ENCODE measurements at regions not wholly inside any gene's neighbourhood (a gene's known extent, or its start where the extent isn't known, plus 50 kb on each side); places are given as distances from the start of the nearest gene placed in this dataset.

GRCh38 chr2:18662689-18663088, 73.3 kb upstream of the NT5C1B start:
- no peaks in the 10 kb centered on the region for H3K4me1 Mint-ChIP-seq
- no peak overlapping the region for H3K4me2 ChIP-seq (replicated peaks; ENCODE audit: extremely low read depth, low read length, poor library complexity, severe bottlenecking)
- TF ChIP-seq CTCF (IDR thresholded peaks at IDR 0.05) = no peak
- H2AFZ ChIP-seq (ENCODE audit: insufficient read depth, low read depth, low read length, poor library complexity, severe bottlenecking) = no peak overlapping the region
- 90% methylated on average over 2 of the region's 5 CpGs for WGBS (ENCODE audit: insufficient coverage)
- H4K20me1 ChIP-seq (ENCODE audit: insufficient read depth, low read length) = no peaks in the 10 kb centered on the region
- H3K27me3 ChIP-seq (ENCODE audit: control insufficient read depth in 2 of 2, insufficient read depth in 2 of 2, low read length in 2 of 2) = no peaks in the 10 kb centered on the region
- intact Hi-C loops (cut with micrococcal nuclease) = no loop called here
- H3K9me3 ChIP-seq (replicated peaks in 1 of 2; ENCODE audit: control insufficient read depth in 1 of 2, insufficient read depth in 1 of 2, low read length in 2 of 2) = peaks cover 0 to 6% of the 10 kb centered on the region in 2 donors
- H3K36me3 ChIP-seq (replicated peaks in 1 of 2; ENCODE audit: control insufficient read depth in 1 of 2, insufficient read depth in 2 of 2, low read length in 2 of 2) = no peaks in the 10 kb centered on the region
- no peak for DNase-seq
- no peak overlapping the region for H3K9ac ChIP-seq (ENCODE audit: insufficient read depth, low read length, poor library complexity, severe bottlenecking)
- no peaks in the 10 kb centered on the region for H3K36me3 Mint-ChIP-seq
- no peaks in the 10 kb centered on the region for H3K4me1 ChIP-seq (ENCODE audit: control insufficient read depth in 1 of 2, insufficient read depth in 2 of 2, low read length in 2 of 2)
- H3K9me3 Mint-ChIP-seq = peaks cover 0 to 17% (median 6%) of the 10 kb centered on the region in 7 donors
- no peaks in the 10 kb centered on the region for H3K79me2 ChIP-seq (ENCODE audit: insufficient read depth, low read length)
- H3K4me3 ChIP-seq (replicated peaks in 1 of 3; ENCODE audit: low read depth in 2 of 3, low read length in 3 of 3) = no peak overlapping the region
- no peak overlapping the region for H3K27ac Mint-ChIP-seq
- H3K4me3 Mint-ChIP-seq = no peak overlapping the region
- H3K27me3 Mint-ChIP-seq (ENCODE audit: low read depth in 3 of 3) = peaks cover 0 to 2% (median 0%) of the 10 kb centered on the region in 3 donors
- no peak overlapping the region for H3K27ac ChIP-seq (ENCODE audit: low read depth in 1 of 2, low read length in 2 of 2)

GRCh38 chr2:18659915-18660314, 70.5 kb upstream of the NT5C1B start:
- no CpG with 5 or more reads among the region's 1 CpG for WGBS (ENCODE audit: insufficient coverage)
- Histone ChIP-seq H3K9me3 (replicated peaks in 1 of 2; ENCODE audit: control insufficient read depth in 1 of 2, insufficient read depth in 1 of 2, low read length in 2 of 2) (peaks cover 0 to 2% of the 10 kb centered on the region in 2 donors), H3K9ac (ENCODE audit: insufficient read depth, low read length, poor library complexity, severe bottlenecking) (no peak overlapping the region), H3K4me3 (replicated peaks in 1 of 3; ENCODE audit: low read depth in 2 of 3, low read length in 3 of 3) (no peak overlapping the region), H3K4me1 (ENCODE audit: control insufficient read depth in 1 of 2, insufficient read depth in 2 of 2, low read length in 2 of 2) (no peaks in the 10 kb centered on the region), H3K27me3 (ENCODE audit: control insufficient read depth in 2 of 2, insufficient read depth in 2 of 2, low read length in 2 of 2) (no peaks in the 10 kb centered on the region), H3K79me2 (ENCODE audit: insufficient read depth, low read length) (no peaks in the 10 kb centered on the region), H2AFZ (ENCODE audit: insufficient read depth, low read depth, low read length, poor library complexity, severe bottlenecking) (no peak overlapping the region), H3K36me3 (replicated peaks in 1 of 2; ENCODE audit: control insufficient read depth in 1 of 2, insufficient read depth in 2 of 2, low read length in 2 of 2) (no peaks in the 10 kb centered on the region), H4K20me1 (ENCODE audit: insufficient read depth, low read length) (no peaks in the 10 kb centered on the region), H3K4me2 (replicated peaks; ENCODE audit: extremely low read depth, low read length, poor library complexity, severe bottlenecking) (no peak overlapping the region), H3K27ac (ENCODE audit: low read depth in 1 of 2, low read length in 2 of 2) (no peak overlapping the region)
- Mint-ChIP-seq H3K36me3 (no peaks in the 10 kb centered on the region), H3K9me3 (peaks cover 0 to 16% (median 5%) of the 10 kb centered on the region in 7 donors), H3K4me3 (no peak overlapping the region), H3K4me1 (no peaks in the 10 kb centered on the region), H3K27me3 (ENCODE audit: low read depth in 3 of 3) (peaks cover 0 to 2% (median 0%) of the 10 kb centered on the region in 3 donors), H3K27ac (no peak overlapping the region)
- intact Hi-C loops (cut with micrococcal nuclease) = no loop called here
- TF ChIP-seq CTCF (IDR thresholded peaks at IDR 0.05) = no peak
- DNase-seq = no peak

All from CD14-positive monocyte (primary cell).